ENCODE measurements at regions not wholly inside any gene's neighbourhood (a gene's known extent, or its start where the extent isn't known, plus 50 kb on each side); places are given as distances from the start of the nearest gene placed in this dataset. TPM values are rescaled to one million over a fixed set of nuclear protein-coding genes. Genes with fewer than 3 reads are reported as not detected.
"Not testable (repeated sequence)": the region's sequence is repeated elsewhere in the genome, so short reads cannot be mapped to it uniquely, and the experiment has no call there.

DNA sequence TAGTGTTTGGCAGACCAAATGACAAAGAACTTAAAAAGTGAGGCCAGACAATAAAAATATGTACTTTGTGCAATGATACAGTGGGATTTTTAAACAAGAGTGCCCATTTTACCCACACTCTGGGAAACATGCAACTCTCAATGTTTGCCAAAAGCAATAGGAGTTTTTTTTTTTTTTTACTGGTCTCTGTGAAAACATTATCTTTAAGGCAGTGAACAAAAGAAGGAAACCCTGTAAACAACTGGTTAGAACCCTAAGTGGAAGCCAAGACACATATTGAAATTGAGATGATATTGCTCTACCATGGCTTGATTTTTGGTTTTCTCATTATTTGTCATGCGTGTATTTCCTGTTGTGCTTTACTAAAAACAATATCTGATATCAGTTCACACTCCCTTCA, 67.2 kb upstream of the PPP3CA start:
- Histone ChIP-seq H3K36me3 (no peaks in the 10 kb centered on the region), H3K4me3 (no peak overlapping the region), H3K27me3 (no peaks in the 10 kb centered on the region), H3K9me3 (no peaks in the 10 kb centered on the region), H3K27ac (no peak overlapping the region), H3K4me1 (no peaks in the 10 kb centered on the region)
- TF ChIP-seq, protein P1, sequence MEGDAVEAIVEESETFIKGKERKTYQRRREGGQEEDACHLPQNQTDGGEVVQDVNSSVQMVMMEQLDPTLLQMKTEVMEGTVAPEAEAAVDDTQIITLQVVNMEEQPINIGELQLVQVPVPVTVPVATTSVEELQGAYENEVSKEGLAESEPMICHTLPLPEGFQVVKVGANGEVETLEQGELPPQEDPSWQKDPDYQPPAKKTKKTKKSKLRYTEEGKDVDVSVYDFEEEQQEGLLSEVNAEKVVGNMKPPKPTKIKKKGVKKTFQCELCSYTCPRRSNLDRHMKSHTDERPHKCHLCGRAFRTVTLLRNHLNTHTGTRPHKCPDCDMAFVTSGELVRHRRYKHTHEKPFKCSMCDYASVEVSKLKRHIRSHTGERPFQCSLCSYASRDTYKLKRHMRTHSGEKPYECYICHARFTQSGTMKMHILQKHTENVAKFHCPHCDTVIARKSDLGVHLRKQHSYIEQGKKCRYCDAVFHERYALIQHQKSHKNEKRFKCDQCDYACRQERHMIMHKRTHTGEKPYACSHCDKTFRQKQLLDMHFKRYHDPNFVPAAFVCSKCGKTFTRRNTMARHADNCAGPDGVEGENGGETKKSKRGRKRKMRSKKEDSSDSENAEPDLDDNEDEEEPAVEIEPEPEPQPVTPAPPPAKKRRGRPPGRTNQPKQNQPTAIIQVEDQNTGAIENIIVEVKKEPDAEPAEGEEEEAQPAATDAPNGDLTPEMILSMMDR (IDR thresholded peaks at IDR 0.05): no peak
- TF ChIP-seq POLR2A (IDR thresholded peaks at IDR 0.05): no peak
- intact Hi-C loops (cut with DNase I; ENCODE audit: low total_unique reads): no loop called here
- no peak for DNase-seq

DNA sequence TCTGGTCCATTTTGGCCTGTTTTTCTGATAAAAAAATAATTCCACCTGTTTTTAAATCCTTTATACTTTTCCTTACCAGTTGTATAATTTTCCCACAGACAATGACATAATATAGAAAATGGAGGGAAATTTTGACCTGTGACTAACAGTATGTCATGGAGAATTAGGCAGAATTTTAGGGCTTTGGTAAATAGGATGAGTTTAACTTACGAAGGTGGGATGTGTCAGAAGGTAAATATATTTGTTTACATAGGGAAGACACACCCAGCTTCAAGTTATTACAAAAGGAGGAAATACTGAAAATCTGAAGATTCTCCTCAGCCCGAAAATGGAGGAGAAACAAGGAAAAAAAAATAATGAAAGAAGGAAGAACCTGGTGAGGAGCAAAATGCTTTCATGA, 64.6 kb upstream of the PPP3CA start:
- TF ChIP-seq, protein P1 (IDR thresholded peaks at IDR 0.05): no peak
- TF ChIP-seq POLR2A (IDR thresholded peaks at IDR 0.05): no peak
- Histone ChIP-seq H3K36me3 (no peaks in the 10 kb centered on the region), H3K27ac (no peak overlapping the region), H3K27me3 (no peaks in the 10 kb centered on the region), H3K9me3 (no peaks in the 10 kb centered on the region), H3K4me3 (no peak overlapping the region), H3K4me1 (no peaks in the 10 kb centered on the region)
- intact Hi-C loops (cut with DNase I; ENCODE audit: low total_unique reads): no loop called here
- DNase-seq: no peak

DNA sequence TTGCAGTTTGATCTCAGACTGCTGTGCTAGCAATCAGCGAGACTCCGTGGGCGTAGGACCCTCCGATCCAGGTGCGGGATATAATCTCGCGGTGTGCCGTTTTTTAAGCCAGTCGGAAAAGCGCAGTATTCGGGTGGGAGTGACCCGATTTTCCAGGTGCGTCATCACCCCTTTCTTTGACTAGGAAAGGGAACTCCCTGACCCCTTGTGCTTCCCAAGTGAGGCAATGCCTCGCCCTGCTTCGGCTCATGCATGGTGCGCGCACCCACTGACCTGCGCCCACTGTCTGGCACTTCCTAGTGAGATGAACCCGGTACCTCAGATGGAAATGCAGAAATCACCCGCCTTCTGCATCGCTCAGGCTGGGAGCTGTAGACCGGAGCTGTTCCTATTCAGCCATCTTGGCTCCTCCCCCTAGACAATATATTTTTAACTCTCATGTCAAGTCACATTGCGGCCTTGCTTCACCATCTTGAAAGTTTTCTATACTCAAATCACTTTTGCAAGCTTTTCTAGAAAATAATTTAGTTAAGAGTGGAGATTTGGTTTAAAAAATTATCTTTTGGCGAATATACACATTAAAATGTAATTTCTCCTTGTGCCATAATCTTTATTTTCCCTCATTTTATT, 64.1 kb upstream of the PPP3CA start:
- H3K27me3 ChIP-seq; H3K4me3 ChIP-seq; DNase-seq; H3K27ac ChIP-seq; H3K9me3 ChIP-seq; H3K36me3 ChIP-seq; H3K4me1 ChIP-seq; intact Hi-C loops (cut with DNase I; ENCODE audit: low total_unique reads): not testable (repeated sequence)

DNA sequence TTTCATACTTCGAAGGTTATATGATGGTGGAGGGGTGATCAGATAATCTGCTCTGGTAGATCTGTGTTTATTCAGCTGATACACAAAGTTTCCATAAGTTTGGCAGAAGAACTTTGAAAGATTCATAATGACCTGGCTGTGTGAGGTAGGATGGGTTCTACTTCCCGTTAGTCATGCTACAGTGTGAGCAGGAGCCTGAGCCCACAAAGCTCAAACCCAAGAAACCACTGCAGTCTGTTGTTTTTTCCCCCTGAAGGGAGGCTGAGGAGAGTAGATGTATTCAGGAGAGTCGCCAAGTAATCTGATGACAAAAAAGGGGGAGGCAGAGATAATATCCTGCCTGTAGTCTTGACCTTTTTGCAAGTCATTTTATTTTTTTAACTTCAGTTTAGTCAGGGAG, 52.8 kb upstream of the PPP3CA start:
- TF ChIP-seq, protein P1 (IDR thresholded peaks at IDR 0.05): no peak
- TF ChIP-seq POLR2A (IDR thresholded peaks at IDR 0.05): no peak
- intact Hi-C loops (cut with DNase I; ENCODE audit: low total_unique reads): no loop called here
- DNase-seq: no peak
- no peaks in the 10 kb centered on the region for H3K36me3 ChIP-seq
- H3K27me3 ChIP-seq: no peaks in the 10 kb centered on the region
- H3K4me1 ChIP-seq: no peaks in the 10 kb centered on the region
- no peaks in the 10 kb centered on the region for H3K9me3 ChIP-seq
- H3K4me3 ChIP-seq: no peak overlapping the region
- no peak overlapping the region for H3K27ac ChIP-seq

DNA sequence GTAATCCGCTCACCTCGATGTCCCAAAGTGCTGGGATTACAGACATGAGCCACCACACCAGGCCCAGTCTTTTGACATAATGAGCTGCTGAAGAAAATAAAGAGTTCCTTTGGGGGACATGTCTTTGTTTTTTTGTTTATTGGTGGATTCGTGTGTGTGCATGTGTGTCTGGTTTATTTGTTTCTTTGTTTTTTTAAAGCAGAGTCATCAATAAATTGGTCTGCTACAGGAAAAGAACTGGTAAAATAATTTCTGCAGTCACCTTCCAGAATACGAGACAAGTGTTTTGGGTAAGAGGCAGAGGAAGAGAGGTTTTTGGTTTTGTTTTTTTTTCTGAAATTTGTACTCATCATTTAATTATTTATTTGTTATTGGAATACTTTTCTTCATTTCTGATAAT, 51.5 kb upstream of the PPP3CA start:
- intact Hi-C loops (cut with DNase I; ENCODE audit: low total_unique reads): no loop called here
- no peaks in the 10 kb centered on the region for H3K36me3 ChIP-seq
- H3K27ac ChIP-seq: no peak overlapping the region
- no peak for DNase-seq
- no peak for TF ChIP-seq POLR2A (IDR thresholded peaks at IDR 0.05)
- TF ChIP-seq, protein P1 (IDR thresholded peaks at IDR 0.05): no peak
- H3K4me3 ChIP-seq: no peak overlapping the region
- H3K9me3 ChIP-seq: no peaks in the 10 kb centered on the region
- H3K4me1 ChIP-seq: no peaks in the 10 kb centered on the region
- H3K27me3 ChIP-seq: no peaks in the 10 kb centered on the region

Small RNA genes lying in the stretch of these regions (small RNA-seq; reads per million reads assigned to genes)
- not detected for gene RNU6-462P
